SK-N-SH (cell line): ENCODE measurements at regions not wholly inside any gene's neighbourhood (a gene's known extent, or its start where the extent isn't known, plus 50 kb on each side); places are given as distances from the start of the nearest gene placed in this dataset.

Experiments used
- CTCF ChIA-PET: fragments of 300-600, 350-600 bp; formaldehyde crosslinking; extraction: SDS; loops from one replicate; lab custom pipeline; 2021; lab: Yijun Ruan, JAX
- POLR2A ChIA-PET: fragments of 350-600 bp; sonication (Branson Sonifier 250); formaldehyde crosslinking; extraction: SDS; loops from one replicate; lab custom pipeline; 2020; ENCODE audit warnings: antibody characterized with exemption, inconsistent platforms; lab: Yijun Ruan, JAX
- DNase-seq: peaks from one replicate; pipeline ENCODE4 v3.0.0; 2012
- H2AFZ ChIP-seq: fragments of 200-600 bp; sonication (generic); 2 replicates; pipeline ENCODE4 v1.8.1; 2016; ENCODE audit warnings: antibody characterized with exemption, mild to moderate bottlenecking, low read depth
- H3F3A ChIP-seq: fragments of 200-600 bp; sonication (generic); replicated peaks from 2 replicates; pipeline ENCODE3; 2016; ENCODE audit warnings: antibody characterized with exemption, mild to moderate bottlenecking; ENCODE audit not compliant: insufficient read depth
- H3K27ac ChIP-seq, 2 experiments: fragments of 200-500 bp in 1 of 2; fragments of 200-600 bp in 1 of 2; sonication (Bioruptor generic) in 1 of 2; sonication (generic), shearing (Covaris generic) in 1 of 2; 2 replicates each; pipeline versions ENCODE4 v1.5.1 to v1.6.1; 2014 to 2016; ENCODE audit warnings: low read depth in 2 of 2, inconsistent platforms in 1 of 2, low read length in 1 of 2, mild to moderate bottlenecking in 1 of 2, mixed read lengths in 1 of 2
- H3K27me3 ChIP-seq: fragments of 200-600 bp; sonication (generic), shearing (Covaris generic); 2 replicates; pipeline ENCODE4 v1.6.1; 2016; ENCODE audit warnings: mixed run types; ENCODE audit not compliant: insufficient read depth
- H3K36me3 ChIP-seq, 2 experiments: fragments of 200-500 bp in 1 of 2; fragments of 200-600 bp in 1 of 2; sonication (Bioruptor generic) in 1 of 2; sonication (generic) in 1 of 2; replicated peaks in 1 of 2; 2 replicates each; pipeline versions ENCODE3 to v1.5.1; 2014 to 2016; ENCODE audit warnings: low read length in 1 of 2, mild to moderate bottlenecking in 1 of 2; ENCODE audit not compliant: insufficient read depth in 2 of 2, control insufficient read depth in 1 of 2
- H3K4me1 ChIP-seq, 2 experiments: fragments of 200-500 bp in 1 of 2; fragments of 200-600 bp in 1 of 2; sonication (Bioruptor generic) in 1 of 2; sonication (generic), shearing (Covaris generic) in 1 of 2; 2 replicates each; pipeline versions ENCODE4 v1.5.1 to v1.6.1; 2014 to 2016; ENCODE audit warnings: low read depth in 1 of 2, low read length in 1 of 2, mixed run types in 1 of 2; ENCODE audit not compliant: insufficient read depth in 2 of 2, control insufficient read depth in 1 of 2
- H3K4me2 ChIP-seq: fragments of 200-600 bp; sonication (generic), shearing (Covaris generic); 2 replicates; pipeline ENCODE4 v1.6.1; 2017; ENCODE audit warnings: mixed run types
- H3K4me3 ChIP-seq, 2 experiments: fragments of 200-500 bp in 1 of 2; fragments of 200-600 bp in 1 of 2; sonication (Bioruptor generic) in 1 of 2; sonication (generic), shearing (Covaris generic) in 1 of 2; 2 replicates each; pipeline versions ENCODE4 v1.5.1 to v1.8.1; 2014 to 2016; ENCODE audit warnings: low read depth in 2 of 2, inconsistent platforms in 1 of 2, low read length in 1 of 2, mild to moderate bottlenecking in 1 of 2, mixed read lengths in 1 of 2, moderate library complexity in 1 of 2
- H3K79me2 ChIP-seq: fragments of 200-600 bp; sonication (generic); 2 replicates; pipeline ENCODE4 v1.8.1; 2017; ENCODE audit warnings: mild to moderate bottlenecking; ENCODE audit not compliant: insufficient read depth
- H3K9ac ChIP-seq: fragments of 200-600 bp; sonication (generic); 2 replicates; pipeline ENCODE4 v1.6.1; 2017; ENCODE audit warnings: mixed run types
- H3K9me2 ChIP-seq: fragments of 200-600 bp; sonication (generic); 2 replicates; pipeline ENCODE4 v1.6.1; 2017; ENCODE audit warnings: mixed run types
- H3K9me3 ChIP-seq: fragments of 200-600 bp; sonication (generic); 2 replicates; pipeline ENCODE4 v1.6.1; 2017; ENCODE audit warnings: mixed run types, mild to moderate bottlenecking, moderate library complexity
- H4K20me1 ChIP-seq: fragments of 200-600 bp; sonication (generic); 2 replicates; pipeline ENCODE4 v1.6.1; 2017; ENCODE audit warnings: mild to moderate bottlenecking, mixed run types; ENCODE audit not compliant: insufficient read depth
- EP300 ChIP-seq, 2 experiments: IDR thresholded peaks; 2 replicates each; pipeline versions ENCODE4 v1.4.0 to v1.6.1; 2012; ENCODE audit warnings: borderline replicate concordance in 1 of 2, low read depth in 1 of 2, low read length in 1 of 2
- FOSL2 ChIP-seq: IDR thresholded peaks from 2 replicates; pipeline ENCODE4 v1.4.0; 2012; ENCODE audit warnings: low read depth, mild to moderate bottlenecking, moderate library complexity, borderline replicate concordance
- GABPA ChIP-seq: IDR thresholded peaks from 2 replicates; pipeline ENCODE4 v1.4.0; 2012; ENCODE audit warnings: low read depth, mild to moderate bottlenecking
- NRF1 ChIP-seq: IDR thresholded peaks from 2 replicates; pipeline ENCODE4 v1.6.1; 2012; ENCODE audit warnings: low read depth, mild to moderate bottlenecking, low read length
- RFX5 ChIP-seq: IDR thresholded peaks from 2 replicates; pipeline ENCODE4 v1.6.1; 2012; ENCODE audit warnings: mild to moderate bottlenecking, improper control_type of control experiment, low read length
- SMC3 ChIP-seq: IDR thresholded peaks from 2 replicates; pipeline ENCODE4 v1.6.1; 2012; ENCODE audit warnings: low read depth, low read length, improper control_type of control experiment
- TEAD4 ChIP-seq: IDR thresholded peaks from 2 replicates; pipeline ENCODE4 v1.4.0; 2012; ENCODE audit warnings: mild to moderate bottlenecking, borderline replicate concordance; ENCODE audit not compliant: insufficient read depth
- YY1 ChIP-seq: IDR thresholded peaks from 2 replicates; pipeline ENCODE4 v1.4.0; 2012; ENCODE audit warnings: low read depth, mild to moderate bottlenecking
- WGBS: methylation state at CpG from one replicate; pipeline ENCODE4 v1.1.6; 2017; ENCODE audit warnings: low lambda C conversion rate; 5-methylcytosine and 5-hydroxymethylcytosine counted together
- TF ChIP-seq, protein P1 (sequence below): IDR thresholded peaks from 2 replicates; pipeline ENCODE4 v1.4.0; 2012; ENCODE audit warnings: low read depth, borderline replicate concordance
- TF ChIP-seq, protein P2 (sequence below): fragments of 150-350 bp; IDR thresholded peaks from 2 replicates; pipeline ENCODE4 v1.6.1; 2017; ENCODE audit warnings: antibody characterized with exemption, low read length, low read depth, borderline replicate concordance
- TF ChIP-seq, protein P3 (sequence below): fragments of 200-600 bp; sonication (generic); IDR thresholded peaks from 2 replicates; pipeline ENCODE4 v1.6.1; 2017; ENCODE audit warnings: antibody characterized with exemption, mild to moderate bottlenecking, moderate library complexity
- TF ChIP-seq, protein P4 (sequence below): IDR thresholded peaks from 2 replicates; pipeline ENCODE4; 2012
- TF ChIP-seq, protein P5 (sequence below): fragments of 150-350 bp; IDR thresholded peaks from 2 replicates; pipeline ENCODE4 v1.6.1; 2016; ENCODE audit warnings: mild to moderate bottlenecking, low read depth, low read length

DNA sequence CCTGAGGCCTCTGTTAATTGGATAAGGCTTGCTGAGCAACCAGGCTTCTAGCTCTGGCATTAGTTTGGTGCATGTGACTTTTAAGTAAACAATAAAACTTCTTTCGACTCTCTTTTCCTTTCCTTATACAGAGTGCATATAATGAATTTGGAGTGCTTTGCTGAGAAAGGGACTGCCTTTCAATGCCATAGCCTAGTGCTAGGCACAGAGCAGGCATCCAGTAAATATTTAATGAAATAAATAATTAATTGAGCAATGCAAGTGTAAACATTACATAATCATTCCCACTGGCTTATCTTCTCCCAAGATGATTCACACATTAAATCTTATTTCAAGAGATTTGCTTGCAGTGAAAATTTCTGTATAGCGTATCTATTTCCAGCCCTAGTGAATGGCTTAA lies 74.1 kb downstream of the NMUR2 start (continued):
- TF ChIP-seq FOSL2: no peak

DNA sequence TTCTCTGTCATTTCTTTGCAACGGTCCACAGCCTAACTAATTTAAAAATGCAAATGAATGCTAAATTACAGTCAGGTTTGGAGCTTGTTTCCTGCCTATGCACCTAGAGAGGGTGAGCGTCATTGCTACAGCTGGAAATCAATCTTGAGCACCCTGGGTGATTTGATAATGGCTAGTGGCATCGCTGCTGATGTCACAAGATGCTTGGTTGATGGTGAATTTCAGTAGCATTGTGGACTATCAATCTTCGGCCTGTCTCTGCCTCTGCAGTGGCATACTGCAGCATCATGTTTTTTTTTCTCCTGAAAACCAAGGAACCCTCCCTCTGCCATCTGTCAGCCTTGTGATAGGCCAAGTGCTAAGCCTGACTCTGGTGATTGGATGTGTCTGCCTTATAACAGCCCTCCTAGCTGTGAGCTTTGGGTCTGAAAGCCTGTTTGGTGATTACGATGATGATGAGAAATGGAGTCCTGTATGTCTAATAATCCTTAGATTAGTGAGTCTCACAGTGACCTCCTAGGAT lies 75.3 kb downstream of the NMUR2 start:
- Histone ChIP-seq H3K4me2 (no peak overlapping the region), H3K9me3 (no peaks in the 10 kb centered on the region), H3K9me2 (no peaks in the 10 kb centered on the region), H3K79me2 (no peaks in the 10 kb centered on the region), H3K4me1 (no peaks in the 10 kb centered on the region), H3F3A (no peaks in the 10 kb centered on the region), H3K4me3 (no peak overlapping the region), H3K27ac (no peak overlapping the region), H4K20me1 (no peaks in the 10 kb centered on the region), H3K36me3 (no peaks in the 10 kb centered on the region), H2AFZ (no peak overlapping the region), H3K27me3 (no peaks in the 10 kb centered on the region), H3K9ac (no peak overlapping the region)
- TF ChIP-seq GABPA (no peak), EP300 (IDR thresholded peaks at IDR 0.05; ENCODE audit: borderline replicate concordance in 1 of 2, low read depth in 1 of 2, low read length in 1 of 2) (no peak), RFX5 (no peak), SMC3 (no peak), TEAD4 (no peak)
- TF ChIP-seq, protein P1, sequence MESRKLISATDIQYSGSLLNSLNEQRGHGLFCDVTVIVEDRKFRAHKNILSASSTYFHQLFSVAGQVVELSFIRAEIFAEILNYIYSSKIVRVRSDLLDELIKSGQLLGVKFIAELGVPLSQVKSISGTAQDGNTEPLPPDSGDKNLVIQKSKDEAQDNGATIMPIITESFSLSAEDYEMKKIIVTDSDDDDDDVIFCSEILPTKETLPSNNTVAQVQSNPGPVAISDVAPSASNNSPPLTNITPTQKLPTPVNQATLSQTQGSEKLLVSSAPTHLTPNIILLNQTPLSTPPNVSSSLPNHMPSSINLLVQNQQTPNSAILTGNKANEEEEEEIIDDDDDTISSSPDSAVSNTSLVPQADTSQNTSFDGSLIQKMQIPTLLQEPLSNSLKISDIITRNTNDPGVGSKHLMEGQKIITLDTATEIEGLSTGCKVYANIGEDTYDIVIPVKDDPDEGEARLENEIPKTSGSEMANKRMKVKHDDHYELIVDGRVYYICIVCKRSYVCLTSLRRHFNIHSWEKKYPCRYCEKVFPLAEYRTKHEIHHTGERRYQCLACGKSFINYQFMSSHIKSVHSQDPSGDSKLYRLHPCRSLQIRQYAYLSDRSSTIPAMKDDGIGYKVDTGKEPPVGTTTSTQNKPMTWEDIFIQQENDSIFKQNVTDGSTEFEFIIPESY: no peak
- TF ChIP-seq, protein P2, sequence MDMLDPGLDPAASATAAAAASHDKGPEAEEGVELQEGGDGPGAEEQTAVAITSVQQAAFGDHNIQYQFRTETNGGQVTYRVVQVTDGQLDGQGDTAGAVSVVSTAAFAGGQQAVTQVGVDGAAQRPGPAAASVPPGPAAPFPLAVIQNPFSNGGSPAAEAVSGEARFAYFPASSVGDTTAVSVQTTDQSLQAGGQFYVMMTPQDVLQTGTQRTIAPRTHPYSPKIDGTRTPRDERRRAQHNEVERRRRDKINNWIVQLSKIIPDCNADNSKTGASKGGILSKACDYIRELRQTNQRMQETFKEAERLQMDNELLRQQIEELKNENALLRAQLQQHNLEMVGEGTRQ: no peak
- 0% methylated on average over 5 of the region's 5 CpGs for WGBS
- POLR2A ChIA-PET: no interaction called here
- CTCF ChIA-PET: interaction anchor here (0.7 kb wide), 1 partner anchor 20 kb away, joined by 3 read pairs; no protein-coding TSS in a partner anchor
- DNase-seq: no peak

DNA sequence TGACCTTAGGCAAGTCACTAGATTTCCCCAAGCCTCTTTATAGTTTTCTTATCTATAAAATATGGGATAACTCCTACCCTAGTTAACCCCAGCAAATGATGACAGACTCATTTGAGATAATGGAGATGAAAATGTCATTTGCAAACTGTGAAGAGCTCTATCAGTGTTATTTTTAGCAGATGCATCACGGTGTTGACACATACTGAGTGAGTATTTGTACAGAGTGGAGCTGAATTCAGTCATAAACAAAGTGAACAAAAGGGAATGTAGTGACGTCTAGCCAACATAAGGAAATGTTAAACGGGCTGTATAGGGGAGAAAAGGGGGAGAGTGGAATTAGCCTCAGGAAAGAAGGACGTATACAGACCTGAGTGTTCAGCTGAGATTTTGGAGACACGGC lies 75.9 kb downstream of the NMUR2 start:
- TF ChIP-seq, protein P3, sequence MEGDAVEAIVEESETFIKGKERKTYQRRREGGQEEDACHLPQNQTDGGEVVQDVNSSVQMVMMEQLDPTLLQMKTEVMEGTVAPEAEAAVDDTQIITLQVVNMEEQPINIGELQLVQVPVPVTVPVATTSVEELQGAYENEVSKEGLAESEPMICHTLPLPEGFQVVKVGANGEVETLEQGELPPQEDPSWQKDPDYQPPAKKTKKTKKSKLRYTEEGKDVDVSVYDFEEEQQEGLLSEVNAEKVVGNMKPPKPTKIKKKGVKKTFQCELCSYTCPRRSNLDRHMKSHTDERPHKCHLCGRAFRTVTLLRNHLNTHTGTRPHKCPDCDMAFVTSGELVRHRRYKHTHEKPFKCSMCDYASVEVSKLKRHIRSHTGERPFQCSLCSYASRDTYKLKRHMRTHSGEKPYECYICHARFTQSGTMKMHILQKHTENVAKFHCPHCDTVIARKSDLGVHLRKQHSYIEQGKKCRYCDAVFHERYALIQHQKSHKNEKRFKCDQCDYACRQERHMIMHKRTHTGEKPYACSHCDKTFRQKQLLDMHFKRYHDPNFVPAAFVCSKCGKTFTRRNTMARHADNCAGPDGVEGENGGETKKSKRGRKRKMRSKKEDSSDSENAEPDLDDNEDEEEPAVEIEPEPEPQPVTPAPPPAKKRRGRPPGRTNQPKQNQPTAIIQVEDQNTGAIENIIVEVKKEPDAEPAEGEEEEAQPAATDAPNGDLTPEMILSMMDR: no peak
- TF ChIP-seq, protein P1: no peak
- TF ChIP-seq NRF1: no peak
- no peak for TF ChIP-seq YY1
- TF ChIP-seq SMC3: no peak
- TF ChIP-seq, protein P4, sequence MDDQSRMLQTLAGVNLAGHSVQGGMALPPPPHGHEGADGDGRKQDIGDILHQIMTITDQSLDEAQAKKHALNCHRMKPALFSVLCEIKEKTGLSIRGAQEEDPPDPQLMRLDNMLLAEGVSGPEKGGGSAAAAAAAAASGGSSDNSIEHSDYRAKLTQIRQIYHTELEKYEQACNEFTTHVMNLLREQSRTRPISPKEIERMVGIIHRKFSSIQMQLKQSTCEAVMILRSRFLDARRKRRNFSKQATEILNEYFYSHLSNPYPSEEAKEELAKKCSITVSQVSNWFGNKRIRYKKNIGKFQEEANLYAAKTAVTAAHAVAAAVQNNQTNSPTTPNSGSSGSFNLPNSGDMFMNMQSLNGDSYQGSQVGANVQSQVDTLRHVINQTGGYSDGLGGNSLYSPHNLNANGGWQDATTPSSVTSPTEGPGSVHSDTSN: no peak
- TF ChIP-seq, protein P5, sequence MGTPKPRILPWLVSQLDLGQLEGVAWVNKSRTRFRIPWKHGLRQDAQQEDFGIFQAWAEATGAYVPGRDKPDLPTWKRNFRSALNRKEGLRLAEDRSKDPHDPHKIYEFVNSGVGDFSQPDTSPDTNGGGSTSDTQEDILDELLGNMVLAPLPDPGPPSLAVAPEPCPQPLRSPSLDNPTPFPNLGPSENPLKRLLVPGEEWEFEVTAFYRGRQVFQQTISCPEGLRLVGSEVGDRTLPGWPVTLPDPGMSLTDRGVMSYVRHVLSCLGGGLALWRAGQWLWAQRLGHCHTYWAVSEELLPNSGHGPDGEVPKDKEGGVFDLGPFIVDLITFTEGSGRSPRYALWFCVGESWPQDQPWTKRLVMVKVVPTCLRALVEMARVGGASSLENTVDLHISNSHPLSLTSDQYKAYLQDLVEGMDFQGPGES: no peak
- TF ChIP-seq, protein P2: no peak
- CTCF ChIA-PET: interaction anchor here (0.7 kb wide), 1 partner anchor 21 kb away, joined by 3 read pairs; no protein-coding TSS in a partner anchor
- no peaks in the 10 kb centered on the region for H3K9me2 ChIP-seq
- no peaks in the 10 kb centered on the region for H3K36me3 ChIP-seq
- no peaks in the 10 kb centered on the region for H3K79me2 ChIP-seq
- no peak overlapping the region for H2AFZ ChIP-seq
- no peaks in the 10 kb centered on the region for H3F3A ChIP-seq
- H3K27me3 ChIP-seq: no peaks in the 10 kb centered on the region
- POLR2A ChIA-PET: no interaction called here
- no peaks in the 10 kb centered on the region for H4K20me1 ChIP-seq
- no peak overlapping the region for H3K9ac ChIP-seq
- H3K4me2 ChIP-seq: no peak overlapping the region
- H3K4me1 ChIP-seq: no peaks in the 10 kb centered on the region
- WGBS: 0% methylated on average over 5 of the region's 5 CpGs
- no peaks in the 10 kb centered on the region for H3K9me3 ChIP-seq
- no peak overlapping the region for H3K4me3 ChIP-seq
- no peak overlapping the region for H3K27ac ChIP-seq
- DNase-seq: no peak
